K562 (cell line): ENCODE measurements at regions not wholly inside any gene's neighbourhood (a gene's known extent, or its start where the extent isn't known, plus 50 kb on each side); places are given as distances from the start of the nearest gene placed in this dataset.

ENCODE experiments used
- E2F4 ChIP-seq: sonication (generic); formaldehyde crosslinking; IDR thresholded peaks from 2 replicates; pipeline ENCODE4 v1.8.0; 2022; ENCODE audit warnings: mild to moderate bottlenecking, low read depth, missing genetic modification reagents
- WHSC1 ChIP-seq: IDR thresholded peaks from one replicate; pipeline ENCODE4 v1.6.1; 2012; ENCODE audit warnings: low read length, control low read depth, inconsistent platforms

- TF ChIP-seq E2F4 (CRISPR knock-in tag) (no peak), WHSC1 (no peak)
Measured at GRCh38 chr11:90614318-90614717, 391.5 kb upstream of the CHORDC1 start.
